GM12891 (cell line): ENCODE measurements at regions not wholly inside any gene's neighbourhood (a gene's known extent, or its start where the extent isn't known, plus 50 kb on each side); places are given as distances from the start of the nearest gene placed in this dataset.

Experiments used
- POLR2A ChIP-seq: IDR thresholded peaks from 2 replicates; pipeline ENCODE4 v1.6.1; 2011; ENCODE audit warnings: low read depth, low read length, control low read depth
- POLR2AphosphoS5 ChIP-seq: IDR thresholded peaks from 2 replicates; pipeline ENCODE4 v1.6.1; 2011; ENCODE audit warnings: low read depth, low read length, control low read depth

DNA sequence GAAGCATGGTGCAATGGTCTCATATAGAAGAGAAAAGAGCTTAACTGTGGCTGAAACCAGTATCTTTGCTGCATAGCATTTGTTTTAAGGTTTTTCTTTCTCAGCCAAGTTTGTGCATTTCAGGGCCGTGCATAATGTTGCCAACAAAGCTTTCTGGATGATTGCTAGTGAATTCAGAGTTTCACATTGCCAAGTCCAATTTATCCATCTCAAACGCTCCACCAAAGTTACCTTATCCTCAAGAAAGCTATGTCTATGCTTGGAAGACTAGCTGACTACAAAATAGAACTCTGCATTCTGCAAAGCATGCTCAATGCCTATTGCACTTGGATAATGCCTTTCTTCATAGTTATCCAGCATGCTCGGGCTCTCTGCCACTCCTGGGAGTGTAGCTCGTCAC, 535.8 kb upstream of the SGCG start:
- TF ChIP-seq POLR2A (no peak), POLR2AphosphoS5 (no peak)
